K562 (cell line): ENCODE measurements at regions not wholly inside any gene's neighbourhood (a gene's known extent, or its start where the extent isn't known, plus 50 kb on each side); places are given as distances from the start of the nearest gene placed in this dataset.

Source experiments
- ARID1B ChIP-seq: fragments of 450-650 bp; IDR thresholded peaks from 2 replicates; pipeline ENCODE4 v1.6.1; 2016; ENCODE audit warnings: antibody characterized with exemption, mild to moderate bottlenecking, inconsistent platforms
- BACH1 ChIP-seq: fragments of 200-800 bp; sonication (Bioruptor generic); IDR thresholded peaks from 2 replicates; pipeline ENCODE4 v1.6.1; 2016; ENCODE audit warnings: missing genetic modification characterization, missing compliant biosample characterization
- CEBPB ChIP-seq: fragments of 450-650 bp; IDR thresholded peaks from 2 replicates; pipeline ENCODE4 v1.6.1; 2016; ENCODE audit warnings: missing genetic modification characterization, missing compliant biosample characterization
- ELF1 ChIP-seq: fragments of 200-800 bp; sonication (Bioruptor generic); IDR thresholded peaks from 2 replicates; pipeline ENCODE4 v1.6.1; 2016; ENCODE audit warnings: missing genetic modification characterization, missing compliant biosample characterization
- EP300 ChIP-seq: IDR thresholded peaks from 2 replicates; pipeline ENCODE4 v1.6.1; 2012; ENCODE audit warnings: low read length, improper control_type of control experiment
- FOXK2 ChIP-seq, 2 experiments: fragments of 450-650 bp; IDR thresholded peaks in 1 of 2; conservative IDR thresholded peaks in 1 of 2; 2 replicates each; pipeline ENCODE4 v1.6.1; 2016; ENCODE audit warnings: low read depth in 2 of 2, mild to moderate bottlenecking in 1 of 2
- GABPA ChIP-seq: fragments of 200-800 bp; sonication (Bioruptor generic); conservative IDR thresholded peaks from 2 replicates; pipeline ENCODE4 v1.6.1; 2016; ENCODE audit warnings: low read depth, missing genetic modification characterization, missing compliant biosample characterization
- HDAC1 ChIP-seq, 2 experiments: fragments of 450-650 bp; IDR thresholded peaks; 2 replicates each; pipeline ENCODE4 v1.6.1; 2016 to 2017; ENCODE audit warnings: inconsistent platforms in 1 of 2, mild to moderate bottlenecking in 1 of 2, moderate library complexity in 1 of 2
- MED1 ChIP-seq: sonication (generic); formaldehyde crosslinking; IDR thresholded peaks from 2 replicates; pipeline ENCODE4 v1.8.1; 2023; ENCODE audit warnings: missing genetic modification reagents, borderline replicate concordance
- PTRF ChIP-seq: fragments of 450-650 bp; IDR thresholded peaks from 2 replicates; pipeline ENCODE4 v1.6.1; 2016; ENCODE audit warnings: mild to moderate bottlenecking, missing genetic modification characterization, missing compliant biosample characterization
- SMARCE1 ChIP-seq: fragments of 450-650 bp; IDR thresholded peaks from 2 replicates; pipeline ENCODE4 v1.7.1; 2016; ENCODE audit warnings: mild to moderate bottlenecking
- TCF3 ChIP-seq: sonication (generic); formaldehyde crosslinking; IDR thresholded peaks from 2 replicates; pipeline ENCODE4 v1.4.0; 2020; ENCODE audit warnings: mild to moderate bottlenecking, missing genetic modification reagents
- VEZF1 ChIP-seq: fragments of 200-800 bp; sonication (Bioruptor generic); IDR thresholded peaks from 2 replicates; pipeline ENCODE4 v1.6.1; 2017; ENCODE audit warnings: missing genetic modification characterization, missing compliant biosample characterization
- ZNF134 ChIP-seq: fragments of 250-450 bp; sonication (Bioruptor Pico); conservative IDR thresholded peaks from 2 replicates; pipeline ENCODE4 v1.4.0; 2020
- ZNF175 ChIP-seq: fragments of 200-800 bp; sonication (Bioruptor generic); IDR thresholded peaks from 2 replicates; pipeline ENCODE4 v1.6.1; 2016; ENCODE audit warnings: low read depth, mild to moderate bottlenecking, missing genetic modification characterization, missing compliant biosample characterization
- ZNF384 ChIP-seq: IDR thresholded peaks from 2 replicates; pipeline ENCODE4 v1.6.1; 2012; ENCODE audit warnings: low read depth, low read length, improper control_type of control experiment
- ZNF444 ChIP-seq: fragments of 250-450 bp; sonication (Bioruptor Pico); IDR thresholded peaks from 2 replicates; pipeline ENCODE4 v1.4.0; 2020; ENCODE audit warnings: mild to moderate bottlenecking, moderate library complexity
- ZNF584 ChIP-seq: fragments of 200-800 bp; sonication (Bioruptor generic); IDR thresholded peaks from 2 replicates; pipeline ENCODE4 v1.6.1; 2016; ENCODE audit warnings: low read depth, mild to moderate bottlenecking, missing genetic modification characterization, missing compliant biosample characterization
- ZNF639 ChIP-seq, 2 experiments: fragments of 200-800 bp in 1 of 2; sonication (Bioruptor generic) in 1 of 2; sonication (generic) in 1 of 2; formaldehyde crosslinking in 1 of 2; IDR thresholded peaks in 1 of 2; conservative IDR thresholded peaks in 1 of 2; 2 replicates each; pipeline versions ENCODE4 v1.5.0 to v1.6.1; 2016 to 2020; ENCODE audit warnings: missing compliant biosample characterization in 1 of 2, missing genetic modification characterization in 1 of 2, missing genetic modification reagents in 1 of 2
- TF ChIP-seq, protein P1 (sequence below): fragments of 250-450 bp; sonication (Bioruptor Pico); IDR thresholded peaks from 2 replicates; pipeline ENCODE4 v1.5.0; 2020; ENCODE audit warnings: mild to moderate bottlenecking
- TF ChIP-seq, protein P2 (sequence below), 2 experiments: IDR thresholded peaks in 1 of 2; conservative IDR thresholded peaks in 1 of 2; 2 replicates each; pipeline ENCODE4 v1.6.1; 2016; ENCODE audit warnings: low read depth in 2 of 2, mild to moderate bottlenecking in 1 of 2, missing compliant biosample characterization in 1 of 2, missing genetic modification characterization in 1 of 2, moderate library complexity in 1 of 2

DNA sequence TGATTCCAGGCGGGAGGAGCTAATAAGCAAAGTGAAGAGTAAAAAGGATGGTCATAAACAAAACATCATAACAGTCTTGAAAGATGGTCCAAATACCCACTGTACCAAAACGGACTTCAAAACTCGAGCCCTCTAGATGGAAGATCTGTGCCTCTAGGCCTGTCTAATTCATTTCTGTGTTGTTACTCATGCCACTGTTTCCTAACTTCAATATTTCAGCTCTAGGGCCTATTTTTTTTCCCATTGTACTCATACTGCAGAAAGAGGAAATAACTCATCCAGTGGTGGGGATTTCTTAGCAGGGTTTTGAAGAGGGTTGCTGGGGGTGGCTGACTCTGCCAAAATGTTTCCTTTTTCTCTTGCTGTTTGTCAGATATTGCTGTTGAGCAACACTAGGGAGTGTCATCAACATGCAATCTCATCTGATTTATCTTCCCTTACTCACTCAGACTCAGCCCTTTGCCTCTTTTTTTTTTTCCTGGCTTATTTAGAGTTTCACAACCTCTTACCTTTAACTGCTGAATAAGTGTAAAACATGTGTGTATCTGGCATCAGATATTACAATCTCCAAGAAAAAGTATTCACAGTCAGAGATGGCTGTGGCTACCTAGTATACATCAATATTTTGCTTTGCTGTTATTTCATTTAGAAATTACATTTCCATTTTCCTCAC, 189.6 kb downstream of the DUSP6 start (continued):
- TF ChIP-seq ZNF639 (CRISPR knock-in tag; conservative IDR thresholded peaks at IDR 0.05 in 1 of 2, IDR thresholded peaks at IDR 0.05 in 1 of 2) = peak in 1 of 2 experiments; percentile 55; a peak in 1 of 4 replicates
- TF ChIP-seq CEBPB = peak; percentile 97
- TF ChIP-seq BACH1 = peak; percentile 61
- TF ChIP-seq GABPA (tag) = peak; percentile 17; the same call in 1 of the 2 replicates
- no peak for TF ChIP-seq HDAC1 (IDR thresholded peaks at IDR 0.05)
- TF ChIP-seq MED1 = no peak
- peak; percentile 44; the same call in 1 of the 2 replicates for TF ChIP-seq ELF1 (tag)
- 0 out of 2 replicates have a peak, but pooled peaks have one; percentile 54 for TF ChIP-seq ZNF584 (CRISPR knock-in tag)
- TF ChIP-seq EP300 = peak; percentile 27; the same call in 1 of the 2 replicates
- TF ChIP-seq ZNF384 = peak; percentile 81
- TF ChIP-seq, protein P1, sequence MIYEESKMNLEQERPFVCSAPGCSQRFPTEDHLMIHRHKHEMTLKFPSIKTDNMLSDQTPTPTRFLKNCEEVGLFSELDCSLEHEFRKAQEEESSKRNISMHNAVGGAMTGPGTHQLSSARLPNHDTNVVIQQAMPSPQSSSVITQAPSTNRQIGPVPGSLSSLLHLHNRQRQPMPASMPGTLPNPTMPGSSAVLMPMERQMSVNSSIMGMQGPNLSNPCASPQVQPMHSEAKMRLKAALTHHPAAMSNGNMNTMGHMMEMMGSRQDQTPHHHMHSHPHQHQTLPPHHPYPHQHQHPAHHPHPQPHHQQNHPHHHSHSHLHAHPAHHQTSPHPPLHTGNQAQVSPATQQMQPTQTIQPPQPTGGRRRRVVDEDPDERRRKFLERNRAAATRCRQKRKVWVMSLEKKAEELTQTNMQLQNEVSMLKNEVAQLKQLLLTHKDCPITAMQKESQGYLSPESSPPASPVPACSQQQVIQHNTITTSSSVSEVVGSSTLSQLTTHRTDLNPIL (CRISPR knock-in tag) = no peak
- TF ChIP-seq TCF3 (CRISPR knock-in tag) = peak; percentile 35
- TF ChIP-seq ZNF175 = peak; percentile 37; the same call in 1 of the 2 replicates
- TF ChIP-seq, protein P2, sequence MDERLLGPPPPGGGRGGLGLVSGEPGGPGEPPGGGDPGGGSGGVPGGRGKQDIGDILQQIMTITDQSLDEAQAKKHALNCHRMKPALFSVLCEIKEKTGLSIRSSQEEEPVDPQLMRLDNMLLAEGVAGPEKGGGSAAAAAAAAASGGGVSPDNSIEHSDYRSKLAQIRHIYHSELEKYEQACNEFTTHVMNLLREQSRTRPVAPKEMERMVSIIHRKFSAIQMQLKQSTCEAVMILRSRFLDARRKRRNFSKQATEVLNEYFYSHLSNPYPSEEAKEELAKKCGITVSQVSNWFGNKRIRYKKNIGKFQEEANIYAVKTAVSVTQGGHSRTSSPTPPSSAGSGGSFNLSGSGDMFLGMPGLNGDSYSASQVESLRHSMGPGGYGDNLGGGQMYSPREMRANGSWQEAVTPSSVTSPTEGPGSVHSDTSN (CRISPR knock-in tag; IDR thresholded peaks at IDR 0.05; ENCODE audit: low read depth) = no peak
- TF ChIP-seq, protein P2 (tag; conservative IDR thresholded peaks at IDR 0.05; ENCODE audit: low read depth) = peak; percentile 93
- TF ChIP-seq ARID1B = peak; percentile 53; the same call in 1 of the 2 replicates
- peak; percentile 55; the same call in 1 of the 2 replicates for TF ChIP-seq VEZF1 (CRISPR knock-in tag)
- TF ChIP-seq ZNF444 (CRISPR knock-in tag) = no peak
- TF ChIP-seq PTRF (tag) = no peak
- no peak for TF ChIP-seq ZNF134
- no peak for TF ChIP-seq FOXK2 (conservative IDR thresholded peaks at IDR 0.05 in 1 of 2, IDR thresholded peaks at IDR 0.05 in 1 of 2; ENCODE audit: low read depth in 2 of 2)
- 0 out of 2 replicates have a peak, but pooled peaks have one; percentile 32 for TF ChIP-seq SMARCE1
